C4-2B (cell line): ENCODE measurements at regions not wholly inside any gene's neighbourhood (a gene's known extent, or its start where the extent isn't known, plus 50 kb on each side); places are given as distances from the start of the nearest gene placed in this dataset.

Experiments used
- H3K27ac ChIP-seq: fragments of 450-650 bp; 2 replicates; pipeline ENCODE4 v1.5.1; 2017
- ZFX ChIP-seq: fragments of 450-650 bp; IDR thresholded peaks from 2 replicates; pipeline ENCODE4 v1.6.1; 2017
- TF ChIP-seq, protein P1 (sequence below): fragments of 450-650 bp; conservative IDR thresholded peaks from 2 replicates; pipeline ENCODE4 v1.5.1; 2017; ENCODE audit warnings: mild to moderate bottlenecking

DNA sequence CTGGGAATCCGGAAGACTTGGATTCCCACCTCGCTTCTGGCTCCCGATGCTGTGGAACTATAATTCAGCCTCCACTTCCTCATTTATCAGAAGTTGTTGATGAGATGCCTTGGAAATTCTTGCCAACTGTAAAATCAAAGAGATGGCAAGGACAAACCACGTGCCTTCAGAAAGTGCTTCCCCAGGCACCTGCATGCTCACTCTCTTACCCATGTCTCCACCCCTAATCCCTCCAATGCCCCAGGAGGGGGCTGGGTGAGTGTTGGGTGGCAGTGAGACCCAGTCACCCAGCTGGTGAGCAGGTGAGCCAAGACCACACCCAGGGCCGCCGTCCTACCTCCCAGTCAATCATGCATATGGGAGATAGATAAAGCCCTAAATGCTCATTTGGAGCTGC, 160.8 kb downstream of the PSMG1 start:
- TF ChIP-seq, protein P1, sequence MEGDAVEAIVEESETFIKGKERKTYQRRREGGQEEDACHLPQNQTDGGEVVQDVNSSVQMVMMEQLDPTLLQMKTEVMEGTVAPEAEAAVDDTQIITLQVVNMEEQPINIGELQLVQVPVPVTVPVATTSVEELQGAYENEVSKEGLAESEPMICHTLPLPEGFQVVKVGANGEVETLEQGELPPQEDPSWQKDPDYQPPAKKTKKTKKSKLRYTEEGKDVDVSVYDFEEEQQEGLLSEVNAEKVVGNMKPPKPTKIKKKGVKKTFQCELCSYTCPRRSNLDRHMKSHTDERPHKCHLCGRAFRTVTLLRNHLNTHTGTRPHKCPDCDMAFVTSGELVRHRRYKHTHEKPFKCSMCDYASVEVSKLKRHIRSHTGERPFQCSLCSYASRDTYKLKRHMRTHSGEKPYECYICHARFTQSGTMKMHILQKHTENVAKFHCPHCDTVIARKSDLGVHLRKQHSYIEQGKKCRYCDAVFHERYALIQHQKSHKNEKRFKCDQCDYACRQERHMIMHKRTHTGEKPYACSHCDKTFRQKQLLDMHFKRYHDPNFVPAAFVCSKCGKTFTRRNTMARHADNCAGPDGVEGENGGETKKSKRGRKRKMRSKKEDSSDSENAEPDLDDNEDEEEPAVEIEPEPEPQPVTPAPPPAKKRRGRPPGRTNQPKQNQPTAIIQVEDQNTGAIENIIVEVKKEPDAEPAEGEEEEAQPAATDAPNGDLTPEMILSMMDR: no peak
- no peak for TF ChIP-seq ZFX
- no peak overlapping the region for H3K27ac ChIP-seq

DNA sequence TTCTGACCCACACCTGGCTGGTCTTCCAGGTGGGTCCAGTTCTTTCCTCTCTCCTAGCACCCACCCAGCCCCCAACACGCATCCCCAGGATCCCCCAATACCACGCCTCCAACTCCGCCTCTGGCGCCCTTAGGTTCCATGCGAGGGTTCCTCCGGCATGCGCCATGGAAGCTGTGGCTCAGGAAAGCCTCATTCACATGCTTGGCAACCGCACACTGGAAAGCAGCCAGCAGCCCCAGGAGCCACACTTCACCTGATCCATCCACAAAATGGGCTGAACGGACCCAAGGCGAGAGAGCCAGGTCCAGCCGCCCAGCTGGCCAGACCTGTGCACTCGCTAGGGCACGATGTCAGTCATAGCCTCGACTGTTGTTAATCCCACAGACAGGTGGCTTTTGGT, 161.2 kb downstream of the PSMG1 start:
- TF ChIP-seq ZFX: no peak
- TF ChIP-seq, protein P1: no peak
- H3K27ac ChIP-seq: no peak overlapping the region

DNA sequence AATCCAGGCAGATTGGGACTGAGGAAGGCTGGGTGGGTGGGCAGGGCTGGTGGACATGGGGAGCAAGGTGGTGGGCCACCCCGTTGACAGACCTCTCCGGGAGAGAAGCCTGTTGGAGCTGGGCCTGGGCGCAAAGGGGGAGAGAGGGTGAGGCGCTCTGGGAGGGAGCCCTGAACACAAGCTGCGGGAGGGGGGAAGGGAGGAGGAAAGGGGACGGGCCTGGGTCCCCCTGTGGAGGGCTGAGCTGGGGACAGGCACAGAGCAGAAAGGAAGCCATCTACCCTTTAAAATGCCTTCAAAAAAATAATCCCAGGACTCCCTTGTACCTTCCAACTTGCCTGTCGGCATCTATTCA, 161.8 kb downstream of the PSMG1 start:
- TF ChIP-seq ZFX: no peak
- TF ChIP-seq, protein P1: no peak
- no peak overlapping the region for H3K27ac ChIP-seq

DNA sequence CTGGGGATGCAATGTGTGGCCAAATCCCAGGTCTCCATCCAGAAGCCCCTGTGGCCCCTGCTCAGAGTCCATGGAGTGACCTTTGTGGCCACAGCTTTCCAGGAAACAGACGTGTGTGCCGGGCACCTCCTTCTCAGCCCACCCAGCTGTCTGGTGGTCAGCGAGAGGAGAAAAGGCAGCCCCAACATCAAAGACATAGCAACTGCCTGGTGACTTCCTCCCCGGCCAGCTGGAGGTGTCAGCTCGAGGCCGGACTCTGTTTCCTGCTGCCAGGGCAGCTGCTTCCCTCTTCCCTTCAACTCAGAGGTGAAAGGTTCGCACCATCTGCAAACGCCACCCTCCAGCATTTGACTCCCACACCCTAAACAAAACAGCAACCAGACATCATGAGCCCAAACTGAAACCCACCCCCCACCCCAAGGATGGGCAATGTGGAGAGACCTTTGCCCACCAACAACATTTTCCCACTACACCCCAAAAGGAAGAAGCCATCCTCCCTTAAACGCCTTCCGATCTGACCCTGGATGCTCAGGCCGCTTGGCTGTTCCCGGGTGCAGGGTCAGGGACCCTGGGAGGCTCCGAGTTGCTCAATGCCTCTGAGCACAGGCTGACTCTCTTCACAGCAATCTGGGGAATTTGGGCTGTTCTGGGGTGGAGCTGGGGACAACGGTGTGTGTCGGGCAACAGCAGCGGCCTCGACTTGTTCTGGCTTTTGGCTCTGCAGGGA, 162.3 kb downstream of the PSMG1 start:
- no peak overlapping the region for H3K27ac ChIP-seq

DNA sequence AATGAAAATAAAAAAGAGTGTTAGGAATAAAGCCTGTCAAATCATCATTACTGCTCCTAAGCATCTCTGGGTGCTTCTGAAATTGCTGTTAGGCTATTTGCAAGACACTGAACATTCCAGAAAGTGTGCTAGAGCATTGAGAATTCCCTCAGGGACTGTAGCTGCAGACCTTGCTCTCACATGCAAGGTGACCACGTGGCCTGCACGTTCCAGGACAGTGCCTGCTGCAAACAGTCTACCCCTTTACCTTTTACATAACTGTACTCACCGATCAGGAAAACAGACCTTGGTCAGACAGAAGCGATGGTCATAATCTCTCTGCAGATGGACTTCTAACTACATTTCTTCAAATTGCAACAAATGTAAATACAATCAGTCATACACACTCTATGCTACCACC, 164.5 kb downstream of the PSMG1 start:
- no peak for TF ChIP-seq ZFX
- TF ChIP-seq, protein P1: no peak
- H3K27ac ChIP-seq: no peak overlapping the region

More for the DNA sequence above, 162.3 kb downstream of the PSMG1 start:
- TF ChIP-seq ZFX: no peak
- TF ChIP-seq, protein P1: no peak

DNA sequence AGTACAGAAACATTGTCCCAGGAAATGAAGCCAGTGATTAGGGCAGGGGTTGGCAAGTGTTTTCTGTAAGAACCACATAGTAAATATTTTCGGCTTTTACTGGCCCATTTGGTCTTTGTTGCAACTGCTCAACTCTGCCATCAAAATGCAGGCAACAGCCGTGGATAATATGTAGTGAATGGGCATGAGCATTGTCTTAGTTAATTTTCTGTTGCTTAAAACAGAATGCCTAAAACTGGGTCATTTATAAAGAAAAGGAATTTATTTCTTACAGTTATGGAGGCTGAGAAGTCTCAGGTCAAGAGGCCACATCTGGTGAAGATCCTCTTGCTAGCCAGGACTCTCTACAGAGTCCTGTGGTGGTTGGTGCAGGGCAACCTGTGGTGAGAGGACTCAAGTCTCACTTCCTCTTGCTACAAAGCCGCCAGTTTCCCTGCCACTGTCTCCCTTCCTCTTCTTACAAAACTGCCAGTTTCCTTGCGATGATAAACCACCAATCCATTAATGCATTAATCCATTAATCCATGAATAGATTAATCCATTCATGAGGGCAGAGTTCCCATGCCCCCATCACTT, 166.4 kb downstream of the PSMG1 start:
- no peak overlapping the region for H3K27ac ChIP-seq
- TF ChIP-seq ZFX: no peak
- TF ChIP-seq, protein P1: no peak

DNA sequence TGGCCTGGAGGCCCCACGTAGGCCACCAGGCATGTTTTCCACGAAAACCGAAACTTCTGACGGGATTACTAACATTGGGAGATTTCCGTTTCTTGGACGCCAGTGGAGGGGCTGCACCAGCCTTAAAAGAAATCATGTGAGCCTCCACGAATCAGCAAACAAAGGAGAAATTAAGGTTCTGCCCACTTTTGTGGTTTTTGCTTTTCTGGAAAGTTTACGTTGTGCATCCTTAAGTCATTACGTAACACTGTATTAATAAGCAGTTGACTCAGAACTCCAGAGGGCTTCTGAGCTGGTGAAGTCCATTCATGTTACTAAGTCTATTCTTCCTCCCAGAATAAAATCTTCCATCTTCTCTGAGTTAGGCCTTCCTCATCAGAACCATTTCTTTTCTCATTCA, 168.5 kb downstream of the PSMG1 start:
- TF ChIP-seq, protein P1: no peak
- no peak for TF ChIP-seq ZFX
- H3K27ac ChIP-seq: no peak overlapping the region
